HAP-1 (cell line): ENCODE measurements at regions not wholly inside any gene's neighbourhood (a gene's known extent, or its start where the extent isn't known, plus 50 kb on each side); places are given as distances from the start of the nearest gene placed in this dataset.
A peak's percentile ranks its signal among the peaks of the same experiment; 100 is the strongest.

Experiments used
- DNase-seq, 2 experiments: peaks; one replicate each; pipeline ENCODE4 v3.0.0-alpha.2; 2016 to 2020; ENCODE audit warnings: low spot score in 2 of 2
- H3K27me3 ChIP-seq: fragments of 250-450 bp; sonication (Bioruptor Pico); 2 replicates; pipeline ENCODE4 v1.5.1; 2020; ENCODE audit warnings: low read depth, mild to moderate bottlenecking, moderate library complexity
- H3K36me3 ChIP-seq: fragments of 250-450 bp; sonication (Bioruptor Pico); replicated peaks from 2 replicates; pipeline ENCODE4 v1.5.1; 2020; ENCODE audit warnings: mild to moderate bottlenecking
- H3K4me1 ChIP-seq: fragments of 250-450 bp; sonication (Bioruptor Pico); 2 replicates; pipeline ENCODE4 v1.5.1; 2020; ENCODE audit warnings: mild to moderate bottlenecking
- H3K4me3 ChIP-seq: fragments of 250-450 bp; sonication (Bioruptor Pico); 2 replicates; pipeline ENCODE4 v1.5.1; 2020; ENCODE audit warnings: mild to moderate bottlenecking, moderate library complexity
- H3K9me3 ChIP-seq: fragments of 250-450 bp; sonication (Bioruptor Pico); 2 replicates; pipeline ENCODE4 v1.5.1; 2020; ENCODE audit warnings: mild to moderate bottlenecking, moderate library complexity
- in situ Hi-C: fragments of 300-500 bp; cut with MboI; formaldehyde crosslinking; loops from 3 replicates; pipeline ENCODE4 v1.14.3; 2020; ENCODE audit warnings: low sequenced_read_pairs, inconsistent platforms, mixed read lengths

DNA sequence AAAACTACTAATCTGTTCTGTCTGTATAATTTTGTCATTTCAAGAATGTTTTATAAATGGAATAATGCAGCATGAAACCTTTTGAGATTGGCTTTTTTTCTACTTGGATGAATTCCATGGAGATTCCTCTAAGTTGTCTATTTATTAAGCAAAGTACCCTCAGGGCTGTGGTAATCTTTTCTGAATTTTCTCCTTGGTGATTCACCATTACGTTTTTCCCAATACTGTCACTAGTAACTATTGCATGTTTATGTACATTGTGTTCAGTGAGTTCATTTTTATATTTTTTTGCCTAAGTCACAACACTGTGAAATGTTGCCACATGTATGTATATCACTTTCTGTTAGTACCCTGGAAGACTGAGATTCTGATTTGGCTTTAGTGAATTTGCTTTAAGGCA lies 177.0 kb upstream of the GRIN3A start:
- no peak for DNase-seq
- no peak overlapping the region for H3K4me3 ChIP-seq
- H3K4me1 ChIP-seq, result no peaks in the 10 kb centered on the region
- in situ Hi-C loops, result no loop called here
- H3K9me3 ChIP-seq, result no peaks in the 10 kb centered on the region
- no peaks in the 10 kb centered on the region for H3K36me3 ChIP-seq
- no peaks in the 10 kb centered on the region for H3K27me3 ChIP-seq

DNA sequence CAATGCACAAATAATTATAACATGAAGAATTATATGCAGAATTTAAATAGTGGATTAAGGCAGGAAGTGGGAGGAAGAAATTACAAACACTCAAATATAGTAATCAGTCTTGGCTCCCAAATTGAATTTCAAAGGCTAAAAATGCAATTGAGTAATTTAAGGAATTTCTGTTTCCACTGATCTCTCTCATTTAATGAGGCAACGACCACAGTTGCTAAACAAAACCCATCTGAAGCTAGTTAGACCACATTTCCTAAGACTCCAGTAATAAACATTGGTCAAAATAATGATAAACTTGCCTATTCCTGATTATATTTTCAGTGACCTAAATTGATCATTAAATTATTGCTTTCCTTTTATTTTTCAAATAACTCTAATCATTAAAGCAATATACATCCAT lies 174.3 kb upstream of the GRIN3A start:
- H3K4me1 ChIP-seq, result no peaks in the 10 kb centered on the region
- no peak for DNase-seq
- no peak overlapping the region for H3K4me3 ChIP-seq
- no peaks in the 10 kb centered on the region for H3K36me3 ChIP-seq
- in situ Hi-C loops, result no loop called here
- no peaks in the 10 kb centered on the region for H3K27me3 ChIP-seq
- H3K9me3 ChIP-seq, result no peaks in the 10 kb centered on the region

DNA sequence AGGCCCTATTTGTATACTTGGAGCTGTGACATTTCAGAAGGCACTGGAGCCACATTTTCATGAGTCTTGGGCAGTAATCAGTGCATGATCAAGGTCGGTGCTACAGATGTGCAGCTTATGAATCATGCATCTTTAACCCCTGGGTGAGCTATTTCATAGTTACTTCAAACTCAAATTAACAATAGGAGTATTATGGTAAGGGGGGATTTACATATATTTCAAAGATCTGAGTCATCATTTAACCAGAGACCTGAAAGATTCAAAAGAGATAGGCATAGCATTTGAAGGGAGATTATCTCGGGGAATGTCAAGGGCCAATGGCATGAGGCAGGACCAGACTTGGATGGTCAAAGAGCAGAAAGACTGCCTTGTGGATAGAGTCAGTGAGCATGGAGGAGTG lies 169.0 kb upstream of the GRIN3A start:
- H3K4me3 ChIP-seq, result no peak overlapping the region
- peak in 1 of 2 experiments; percentile 4 for DNase-seq
- in situ Hi-C loops, result no loop called here
- no peaks in the 10 kb centered on the region for H3K9me3 ChIP-seq
- H3K36me3 ChIP-seq, result no peaks in the 10 kb centered on the region
- no peaks in the 10 kb centered on the region for H3K4me1 ChIP-seq
- H3K27me3 ChIP-seq, result no peaks in the 10 kb centered on the region

DNA sequence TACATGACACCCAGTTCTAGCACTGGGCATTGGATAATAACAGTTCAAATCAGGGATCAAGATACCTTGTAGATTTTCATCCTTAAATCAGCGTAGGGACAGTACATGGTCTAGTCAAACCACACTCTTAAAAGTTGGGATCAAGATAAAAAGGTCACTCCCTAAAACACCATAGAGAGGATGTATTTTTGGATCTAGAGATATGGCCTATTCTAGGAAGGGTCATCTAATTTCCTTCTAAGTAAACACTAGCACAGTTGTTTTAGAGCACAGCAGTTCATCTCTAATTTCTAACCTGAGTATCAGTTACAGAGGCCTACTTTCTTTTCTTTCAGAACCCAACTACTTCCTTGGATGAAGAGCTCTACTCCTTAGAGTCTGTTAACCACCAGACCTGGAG lies 166.4 kb upstream of the GRIN3A start:
- in situ Hi-C loops, result no loop called here
- H3K27me3 ChIP-seq, result no peaks in the 10 kb centered on the region
- no peaks in the 10 kb centered on the region for H3K36me3 ChIP-seq
- H3K9me3 ChIP-seq, result no peaks in the 10 kb centered on the region
- no peak for DNase-seq
- no peak overlapping the region for H3K4me3 ChIP-seq
- H3K4me1 ChIP-seq, result no peaks in the 10 kb centered on the region

DNA sequence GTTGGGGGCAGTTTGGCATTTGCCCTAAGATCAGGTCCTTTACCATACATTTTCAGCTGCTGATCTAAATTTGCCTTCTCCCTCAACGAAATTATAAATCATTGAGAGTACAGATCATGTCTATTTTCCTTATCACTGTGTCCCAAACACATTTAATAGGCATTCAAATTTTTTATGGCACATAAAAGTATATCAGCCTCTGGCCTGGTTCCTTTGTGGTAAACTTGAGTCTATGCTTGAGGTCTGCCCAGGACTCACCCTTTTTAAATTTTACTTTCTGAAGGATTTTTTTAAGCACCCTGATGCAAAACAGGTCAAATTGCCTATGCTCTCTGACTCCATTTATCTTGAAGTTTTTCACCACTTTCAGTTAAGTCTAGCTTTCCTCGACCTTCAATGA lies 163.6 kb upstream of the GRIN3A start:
- in situ Hi-C loops, result no loop called here
- Histone ChIP-seq H3K4me3 (no peak overlapping the region), H3K9me3 (no peaks in the 10 kb centered on the region), H3K27me3 (no peaks in the 10 kb centered on the region), H3K36me3 (no peaks in the 10 kb centered on the region), H3K4me1 (no peaks in the 10 kb centered on the region)
- no peak for DNase-seq

DNA sequence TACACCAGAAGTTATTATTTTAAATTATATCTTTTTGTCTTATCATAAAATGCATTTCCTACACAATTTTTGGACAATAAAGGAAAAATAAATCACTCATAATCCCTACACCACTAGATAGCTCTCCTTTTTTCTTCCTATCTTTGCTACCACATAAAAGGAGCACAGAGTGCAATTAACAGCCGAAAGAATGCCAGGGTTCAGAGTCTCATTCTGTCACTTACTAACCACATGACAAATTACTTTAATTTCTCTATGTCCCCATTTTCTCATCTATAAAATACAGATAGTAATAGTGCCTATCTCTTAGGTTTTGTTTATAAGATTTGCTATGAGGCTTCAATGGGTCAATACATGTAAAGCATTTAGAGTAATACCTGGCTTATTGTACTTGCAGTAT lies 158.7 kb upstream of the GRIN3A start:
- no peaks in the 10 kb centered on the region for H3K27me3 ChIP-seq
- DNase-seq, result no peak
- in situ Hi-C loops, result no loop called here

DNA sequence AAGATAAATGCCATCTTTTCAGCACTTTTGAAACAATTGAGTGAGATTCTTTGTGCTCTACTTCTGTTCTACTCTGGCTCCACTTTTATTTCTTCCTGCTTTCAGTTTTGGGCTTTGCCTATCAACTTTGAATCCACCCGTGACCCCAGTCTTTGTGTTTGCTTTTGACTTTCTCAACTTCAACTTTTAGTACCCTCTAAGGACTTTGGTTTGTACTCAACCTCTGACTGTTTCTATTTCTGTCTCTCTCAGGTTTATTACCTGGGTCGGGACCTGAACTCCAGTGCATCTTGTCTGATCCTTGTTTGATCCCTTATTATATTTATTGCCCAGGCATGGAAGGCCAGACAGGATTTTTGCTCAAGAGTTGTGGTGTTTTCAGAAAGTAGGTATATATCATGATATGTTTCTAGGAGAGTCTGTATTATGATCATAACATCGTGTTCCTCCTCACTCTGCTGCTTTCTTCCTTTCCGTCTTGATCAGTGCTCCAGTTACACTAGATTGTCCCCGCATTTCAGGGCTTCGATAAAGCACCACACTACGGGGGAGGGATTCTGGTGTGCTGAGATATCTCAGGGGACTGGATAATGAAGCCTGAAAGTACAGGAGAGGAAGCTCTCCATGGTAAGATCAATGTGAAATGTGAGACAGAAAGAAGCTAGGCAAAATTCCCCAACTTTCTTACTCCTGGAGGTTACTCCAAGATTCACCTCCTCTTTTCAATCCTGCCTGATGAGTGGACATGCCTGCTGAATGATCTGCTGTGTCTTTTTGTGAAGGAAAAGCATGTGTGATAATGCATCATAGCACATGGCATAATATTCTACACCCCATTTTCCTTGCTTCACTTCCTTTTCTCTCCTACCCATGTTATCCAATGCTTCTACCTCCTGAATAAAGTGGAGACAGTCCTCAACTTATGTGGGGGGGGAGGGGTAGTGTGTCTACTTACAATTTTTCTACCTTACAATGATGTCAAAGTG lies 155.5 kb upstream of the GRIN3A start:
- no peaks in the 10 kb centered on the region for H3K36me3 ChIP-seq
- H3K27me3 ChIP-seq, result no peaks in the 10 kb centered on the region
- in situ Hi-C loops, result no loop called here
- no peaks in the 10 kb centered on the region for H3K9me3 ChIP-seq
- DNase-seq, result no peak
- no peaks in the 10 kb centered on the region for H3K4me1 ChIP-seq
- no peak overlapping the region for H3K4me3 ChIP-seq

More for the DNA sequence above, 158.7 kb upstream of the GRIN3A start:
- H3K36me3 ChIP-seq, result no peaks in the 10 kb centered on the region
- no peaks in the 10 kb centered on the region for H3K9me3 ChIP-seq
- no peak overlapping the region for H3K4me3 ChIP-seq
- no peaks in the 10 kb centered on the region for H3K4me1 ChIP-seq

DNA sequence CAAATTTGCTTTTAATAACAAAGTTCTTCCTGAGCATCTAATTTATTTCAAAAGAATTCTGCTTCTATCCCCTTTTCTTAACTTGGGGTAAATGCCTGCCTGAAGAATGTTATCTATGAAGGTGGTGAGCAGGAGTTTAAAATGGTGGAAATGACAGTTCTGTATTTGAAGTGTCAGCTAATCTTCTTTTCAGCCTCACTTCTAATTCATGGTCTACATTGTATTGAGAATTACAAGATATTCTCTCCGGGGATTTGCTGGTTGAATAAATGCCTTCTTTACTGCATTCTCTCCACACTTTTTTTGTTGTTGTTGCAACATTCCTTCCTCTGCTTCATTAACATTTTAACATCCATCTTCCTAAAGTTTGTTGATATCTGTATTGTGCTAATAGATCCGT lies 143.1 kb upstream of the GRIN3A start:
- Histone ChIP-seq H3K27me3 (no peaks in the 10 kb centered on the region), H3K36me3 (no peaks in the 10 kb centered on the region), H3K4me3 (no peak overlapping the region), H3K4me1 (peaks cover 3% of the 10 kb centered on the region; the same call in 1 of the 2 replicates), H3K9me3 (no peaks in the 10 kb centered on the region)
- peak in 1 of 2 experiments; percentile 55 for DNase-seq
- in situ Hi-C loops, result no loop called here

DNA sequence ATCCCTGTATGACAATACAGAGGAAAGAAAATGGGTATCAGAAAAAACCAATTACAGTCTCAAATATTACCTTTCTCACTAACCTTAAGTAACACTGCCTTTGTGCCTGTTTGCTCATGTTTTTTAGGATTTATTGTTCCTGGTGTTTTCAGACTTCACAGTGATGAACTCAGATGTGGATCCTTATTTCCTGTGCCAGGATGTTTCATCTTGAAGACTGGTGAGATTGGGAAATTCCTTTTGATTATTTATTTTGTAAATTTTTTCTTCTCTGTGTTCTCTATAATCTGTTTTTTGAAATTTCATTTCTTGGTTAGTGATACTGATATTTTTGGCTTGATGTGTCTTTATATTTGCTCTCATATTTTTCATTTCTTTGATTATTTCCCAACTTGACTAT lies 142.4 kb upstream of the GRIN3A start:
- in situ Hi-C loops, result no loop called here
- no peaks in the 10 kb centered on the region for H3K36me3 ChIP-seq
- no peaks in the 10 kb centered on the region for H3K9me3 ChIP-seq
- no peak overlapping the region for H3K4me3 ChIP-seq
- peaks cover 3% of the 10 kb centered on the region; the same call in 1 of the 2 replicates for H3K4me1 ChIP-seq
- H3K27me3 ChIP-seq, result no peaks in the 10 kb centered on the region
- DNase-seq, result no peak

DNA sequence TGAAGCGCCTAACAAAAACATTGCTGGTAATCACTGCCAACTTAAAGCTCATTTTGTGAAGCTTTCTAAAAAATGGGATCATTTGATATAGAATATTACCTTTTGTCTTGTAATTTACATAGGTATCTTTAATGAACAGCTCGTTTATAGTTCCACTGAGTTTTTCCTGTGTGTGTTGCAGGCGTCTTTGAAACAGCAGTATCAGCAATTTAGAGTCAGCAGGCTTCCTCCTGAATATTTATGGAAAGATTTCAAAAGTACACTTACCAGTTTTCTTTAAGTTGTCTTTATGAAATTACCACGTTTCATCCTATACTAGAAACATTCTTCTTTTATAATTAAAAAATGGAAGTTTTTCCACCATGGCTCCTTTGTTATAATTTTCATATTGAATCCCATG lies 140.3 kb upstream of the GRIN3A start:
- no peak for DNase-seq
- H3K36me3 ChIP-seq, result no peaks in the 10 kb centered on the region
- no peaks in the 10 kb centered on the region for H3K9me3 ChIP-seq
- in situ Hi-C loops, result no loop called here
- no peak overlapping the region for H3K4me3 ChIP-seq
- peaks cover 3% of the 10 kb centered on the region; the same call in 1 of the 2 replicates for H3K4me1 ChIP-seq
- H3K27me3 ChIP-seq, result no peaks in the 10 kb centered on the region

DNA sequence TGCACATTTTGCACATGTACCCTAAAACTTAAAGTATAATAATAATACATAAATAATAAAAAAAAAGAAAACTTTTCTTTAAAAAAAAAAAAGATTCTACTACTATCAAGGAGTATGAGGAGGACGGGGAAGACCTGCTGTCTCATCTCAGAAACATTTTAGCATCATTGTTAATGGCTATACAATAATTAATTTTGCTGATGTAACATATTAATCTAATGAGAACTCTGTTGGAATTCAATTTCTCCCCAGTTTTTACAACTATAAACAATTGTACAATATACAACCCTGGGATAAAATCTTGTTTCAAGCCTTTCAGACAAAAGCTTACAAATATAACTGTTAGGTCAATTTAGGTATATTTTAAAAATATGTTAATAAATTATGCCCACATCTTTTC lies 139.0 kb upstream of the GRIN3A start:
- Histone ChIP-seq H3K27me3 (no peaks in the 10 kb centered on the region), H3K9me3 (no peaks in the 10 kb centered on the region), H3K4me3 (no peak overlapping the region), H3K36me3 (no peaks in the 10 kb centered on the region), H3K4me1 (peaks cover 3% of the 10 kb centered on the region; the same call in 1 of the 2 replicates)
- in situ Hi-C loops, result no loop called here
- no peak for DNase-seq

DNA sequence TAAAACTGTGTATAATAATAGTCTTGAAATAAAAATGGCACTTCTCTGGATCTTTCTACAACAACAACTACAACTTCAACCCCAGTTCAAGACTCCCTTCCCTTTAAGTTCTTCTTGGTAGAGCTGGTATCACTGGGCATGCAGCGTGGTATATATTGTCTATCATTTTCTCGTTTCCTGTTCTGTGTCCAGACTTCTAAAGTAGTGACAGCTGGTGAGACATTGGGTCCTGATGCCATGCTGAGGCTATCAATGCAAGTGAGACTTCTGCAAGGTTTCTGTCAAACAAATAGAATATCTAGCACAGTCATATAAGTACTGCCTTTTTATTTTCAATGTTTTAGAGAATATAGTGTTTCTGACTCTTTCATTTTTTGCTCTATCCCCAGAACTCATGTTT lies 123.0 kb upstream of the GRIN3A start:
- in situ Hi-C loops, result no loop called here
- no peaks in the 10 kb centered on the region for H3K27me3 ChIP-seq
- H3K4me3 ChIP-seq, result no peak overlapping the region
- DNase-seq, result no peak
- no peaks in the 10 kb centered on the region for H3K36me3 ChIP-seq
- H3K4me1 ChIP-seq, result no peaks in the 10 kb centered on the region
- H3K9me3 ChIP-seq, result no peaks in the 10 kb centered on the region

DNA sequence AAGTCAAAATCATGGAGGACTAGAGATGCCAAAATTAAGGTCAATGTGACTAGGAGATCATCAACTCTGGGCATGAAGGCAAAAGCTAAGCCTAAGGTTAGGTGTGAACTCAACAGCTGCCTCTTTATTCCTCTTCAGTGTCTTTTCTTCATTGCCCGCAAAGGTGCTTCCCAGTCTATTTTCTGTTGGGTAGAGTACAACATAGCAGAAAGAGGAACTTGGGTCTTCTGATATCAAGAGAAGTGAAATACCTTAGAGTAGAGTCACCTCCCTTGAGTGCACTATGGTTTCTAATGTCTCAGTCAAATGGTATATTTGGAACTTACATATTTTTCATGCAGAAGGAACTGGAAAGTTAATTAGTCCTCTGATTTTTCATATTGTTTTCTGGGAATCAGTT lies 122.5 kb upstream of the GRIN3A start:
- no peaks in the 10 kb centered on the region for H3K4me1 ChIP-seq
- in situ Hi-C loops, result no loop called here
- no peak for DNase-seq

DNA sequence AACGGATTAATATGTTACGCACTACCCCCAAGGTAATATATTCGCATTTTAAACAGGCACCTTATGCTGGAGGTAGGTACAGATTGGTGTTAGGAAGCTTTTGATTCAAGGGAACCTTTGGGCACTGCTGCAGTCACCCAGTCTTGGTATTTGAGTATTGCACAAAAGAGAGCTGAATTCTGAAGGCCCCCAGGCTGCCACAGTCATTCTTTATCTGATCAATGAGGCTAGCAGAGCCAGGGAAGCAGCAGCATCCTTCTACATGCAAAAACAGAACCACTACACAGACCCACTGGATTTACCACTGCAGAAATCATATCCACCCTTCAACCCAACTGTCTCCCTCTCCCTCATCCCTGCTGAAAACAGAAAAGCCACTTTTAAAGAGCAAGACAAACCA lies 121.2 kb upstream of the GRIN3A start:
- Histone ChIP-seq H3K27me3 (no peaks in the 10 kb centered on the region), H3K36me3 (no peaks in the 10 kb centered on the region), H3K4me1 (no peaks in the 10 kb centered on the region), H3K4me3 (no peak overlapping the region), H3K9me3 (no peaks in the 10 kb centered on the region)
- in situ Hi-C loops, result no loop called here
- DNase-seq, result no peak

More for the DNA sequence above, 122.5 kb upstream of the GRIN3A start:
- no peaks in the 10 kb centered on the region for H3K9me3 ChIP-seq
- H3K27me3 ChIP-seq, result no peaks in the 10 kb centered on the region
- H3K4me3 ChIP-seq, result no peak overlapping the region
- H3K36me3 ChIP-seq, result no peaks in the 10 kb centered on the region
